ENCODE measurements at regions not wholly inside any gene's neighbourhood (a gene's known extent, or its start where the extent isn't known, plus 50 kb on each side); places are given as distances from the start of the nearest gene placed in this dataset.

DNA sequence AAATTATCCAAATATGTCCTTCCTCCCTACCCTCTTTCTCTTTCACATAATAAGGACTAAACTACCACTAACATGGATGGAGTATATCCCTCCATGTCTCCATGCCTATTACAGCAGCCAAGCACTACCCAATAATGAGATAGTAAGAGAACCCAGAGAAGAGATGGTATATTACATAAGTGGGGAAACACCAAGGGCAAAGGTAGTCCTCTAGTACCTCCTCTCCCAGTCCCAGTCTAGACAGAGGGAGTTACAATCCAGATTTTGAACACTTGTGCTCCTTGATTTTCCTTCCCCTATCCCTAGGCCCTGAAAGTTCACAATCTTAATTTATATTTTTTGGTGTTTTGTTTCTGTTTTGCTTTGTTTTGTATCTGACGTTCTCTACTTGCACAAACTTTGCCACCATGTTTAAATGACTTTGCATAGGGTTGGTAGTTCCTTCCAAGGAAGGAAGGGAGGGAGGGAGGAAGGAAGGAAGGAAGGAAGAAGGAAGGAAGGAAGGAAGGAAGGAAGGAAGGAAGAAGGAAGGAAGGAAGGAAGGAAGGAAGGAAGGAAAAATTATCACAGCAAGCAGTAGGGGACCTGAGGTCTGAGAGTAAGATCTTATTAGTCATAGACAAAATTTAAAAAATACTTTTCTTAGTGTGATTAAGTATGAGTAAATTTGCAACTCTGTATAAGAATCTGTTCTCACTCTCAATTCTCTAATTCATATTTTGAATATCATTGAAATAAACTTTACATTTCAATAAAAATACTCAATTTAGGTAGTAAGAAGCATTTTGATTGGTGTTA lies 521.9 kb downstream of the PTPRC start:
- DNase-seq (ENCODE audit: low read depth in 2 of 2): no peak

- no peak for DNase-seq (ENCODE audit: low read depth in 2 of 2)
Observed at GRCh38 chr1:199161319-199161680, 522.5 kb downstream of the PTPRC start.

DNA sequence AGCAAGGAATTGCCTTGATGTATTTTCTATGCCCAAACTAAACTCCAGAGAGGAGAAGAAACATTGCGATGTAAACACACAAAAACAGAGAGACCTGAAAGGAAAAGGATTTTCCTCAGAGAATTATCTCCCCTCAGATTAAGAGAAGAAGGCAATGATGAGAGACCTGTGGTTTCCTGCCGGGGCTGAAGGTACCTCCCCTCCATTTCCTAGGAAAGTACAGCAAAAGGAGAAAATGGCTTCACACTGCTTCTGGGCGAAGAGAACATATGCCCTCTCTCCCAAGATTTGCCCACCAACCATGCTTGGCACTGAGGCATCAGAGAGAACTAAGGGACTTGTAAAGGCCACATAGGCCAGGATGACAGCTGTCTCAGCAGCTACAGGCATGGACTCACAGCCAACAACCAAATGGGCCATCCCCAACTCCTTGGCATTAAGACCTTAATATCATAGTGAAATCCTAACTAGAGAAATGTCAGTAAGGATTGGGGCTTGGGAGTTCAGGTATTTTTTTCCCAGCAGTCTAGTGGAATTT lies 523.0 kb downstream of the PTPRC start:
- no peak for DNase-seq (ENCODE audit: low read depth in 2 of 2)

GRCh38 chr1:199163267-199163666 lies 524.4 kb downstream of the PTPRC start:
- DNase-seq (ENCODE audit: low read depth in 2 of 2): no peak

- DNase-seq (ENCODE audit: low read depth in 2 of 2): no peak
Observed at GRCh38 chr1:199163670-199164069, 524.8 kb downstream of the PTPRC start.

- DNase-seq (ENCODE audit: low read depth in 2 of 2): no peak
Observed at GRCh38 chr1:199167460-199167859, 528.6 kb downstream of the PTPRC start.

DNA sequence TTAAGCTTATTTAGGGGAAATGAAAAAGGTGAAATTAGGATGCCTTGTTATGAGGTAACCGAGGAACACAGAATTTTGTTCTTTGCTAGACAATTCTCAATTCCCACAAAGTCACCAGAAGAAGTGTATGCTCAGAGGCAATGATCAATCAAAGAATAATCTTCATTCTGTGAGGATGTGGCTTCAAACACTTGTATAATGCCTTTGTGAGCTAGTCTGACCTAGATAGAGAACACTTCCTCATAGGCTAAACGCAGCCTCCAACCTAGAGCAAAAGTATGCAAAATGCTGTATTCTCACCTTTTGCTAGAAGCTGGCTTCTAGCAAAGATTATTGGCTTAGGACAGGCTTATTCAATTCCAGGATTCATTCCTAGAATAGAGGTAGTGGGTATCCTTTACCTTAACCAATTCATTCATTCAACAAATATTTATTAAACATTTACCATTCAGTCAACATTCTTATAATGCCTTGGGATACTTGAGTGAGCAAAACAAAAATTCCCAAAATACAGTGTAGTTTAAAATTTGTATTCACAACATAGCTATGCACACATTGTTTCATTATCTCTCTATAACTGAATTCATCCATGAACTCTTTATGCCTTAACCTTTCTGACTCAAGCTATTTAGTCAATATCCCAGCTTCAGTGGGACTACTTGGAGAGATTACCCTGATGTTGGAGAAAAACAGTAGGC lies 530.2 kb downstream of the PTPRC start:
- no peak for DNase-seq (ENCODE audit: low read depth in 2 of 2)

DNA sequence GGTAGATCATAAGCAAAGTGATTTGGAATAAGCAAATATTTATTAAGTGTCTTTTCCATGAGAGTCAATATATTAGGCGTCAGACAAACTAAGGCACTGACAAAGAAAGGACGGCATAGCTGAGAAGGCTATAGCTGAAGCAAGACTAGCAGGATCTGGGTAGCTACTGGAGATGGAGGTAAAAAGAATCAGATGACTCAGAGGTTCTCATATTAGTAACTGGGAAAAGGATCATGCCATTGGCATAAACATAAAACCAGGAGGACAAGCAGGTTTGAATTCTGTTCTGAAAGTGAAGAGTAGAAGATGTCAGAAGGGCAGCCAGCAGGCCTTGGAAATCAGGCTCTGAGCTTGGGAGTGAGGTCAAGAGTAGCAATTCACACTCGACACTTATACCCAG lies 531.9 kb downstream of the PTPRC start:
- no peak for DNase-seq (ENCODE audit: low read depth in 2 of 2)

GRCh38 chr1:199172171-199173124 lies 533.6 kb downstream of the PTPRC start:
- DNase-seq (ENCODE audit: low read depth in 2 of 2): no peak

DNA sequence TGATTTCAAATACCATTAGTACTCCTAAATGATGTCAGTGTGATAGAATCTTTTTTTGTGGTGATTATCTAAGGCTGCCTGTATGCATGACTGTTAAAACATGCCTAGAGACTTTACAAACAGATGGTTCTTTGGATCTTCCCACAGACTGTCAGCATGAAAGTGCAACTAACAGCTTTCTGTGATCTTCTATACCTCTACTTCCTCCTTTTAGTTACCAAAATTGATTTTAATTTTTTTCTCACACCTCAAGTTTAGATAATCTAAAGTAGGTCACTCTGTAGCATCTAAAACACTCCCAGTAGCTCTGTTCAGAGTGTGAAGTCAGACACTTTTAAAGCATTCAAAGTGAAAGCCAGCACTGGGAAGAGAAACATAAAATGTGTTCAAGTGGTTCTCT lies 534.5 kb downstream of the PTPRC start:
- no peak for DNase-seq (ENCODE audit: low read depth in 2 of 2)

GRCh38 chr1:199174336-199174735 lies 535.5 kb downstream of the PTPRC start:
- no peak for DNase-seq (ENCODE audit: low read depth in 2 of 2)

DNA sequence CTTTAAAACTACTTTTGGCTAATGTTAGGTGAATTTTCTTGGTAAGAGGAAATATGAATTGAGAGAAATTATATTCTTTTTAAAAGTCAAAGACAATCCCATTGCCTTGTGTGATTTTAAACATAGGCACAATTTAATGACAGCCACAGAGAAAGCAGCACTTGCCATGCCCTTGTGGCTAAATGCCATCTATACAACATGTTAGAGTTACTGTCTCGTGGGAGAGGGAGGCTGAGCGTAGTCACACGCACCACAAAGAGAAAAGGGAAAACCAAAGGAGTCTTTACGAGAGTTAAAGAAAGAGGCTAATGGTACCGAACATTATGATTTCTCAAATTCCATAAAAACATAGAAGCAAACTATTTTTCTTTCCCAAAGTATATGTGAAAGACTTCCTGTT lies 537.9 kb downstream of the PTPRC start:
- DNase-seq (ENCODE audit: low read depth in 2 of 2): no peak

- no peak for DNase-seq (ENCODE audit: low read depth in 2 of 2)
Observed at GRCh38 chr1:199177241-199177640, 538.4 kb downstream of the PTPRC start.

- no peak for DNase-seq (ENCODE audit: low read depth in 2 of 2)
Observed at GRCh38 chr1:199178646-199179045, 539.8 kb downstream of the PTPRC start.

DNA sequence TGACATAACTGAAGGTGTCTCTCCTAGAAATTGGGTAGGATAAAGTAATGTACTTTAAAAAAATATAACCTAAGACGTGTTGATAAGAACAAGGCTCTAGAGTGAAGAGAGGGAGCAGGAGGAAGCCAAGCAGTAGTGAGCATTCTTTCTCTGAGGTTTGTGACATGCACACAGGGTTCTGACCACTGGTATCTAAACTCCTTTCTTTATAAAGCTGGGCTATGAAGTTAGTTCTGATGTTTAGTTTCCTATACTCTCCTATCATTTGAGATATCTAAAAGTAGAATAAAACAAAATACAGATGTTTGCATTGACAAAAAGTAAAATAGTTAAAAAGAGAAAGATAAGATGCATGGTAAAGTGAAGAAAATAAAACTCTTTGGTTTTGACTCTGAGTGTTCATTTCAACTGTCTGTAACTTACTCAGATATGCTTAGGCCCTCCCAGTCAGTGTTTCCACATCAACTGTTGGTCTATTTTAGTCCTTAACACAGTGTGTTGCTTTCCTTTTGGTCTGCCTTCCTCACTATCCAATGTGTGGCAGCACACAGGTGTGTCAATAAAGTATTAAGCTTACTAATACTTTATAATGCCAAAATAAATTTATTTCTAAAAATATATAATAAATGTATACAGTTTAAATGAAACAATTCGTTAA lies 543.5 kb downstream of the PTPRC start:
- no peak for DNase-seq (ENCODE audit: low read depth in 2 of 2)

- no peak for DNase-seq (ENCODE audit: low read depth in 2 of 2)
Observed at GRCh38 chr1:199184180-199184579, 545.3 kb downstream of the PTPRC start.

- DNase-seq (ENCODE audit: low read depth in 2 of 2): no peak
Observed at GRCh38 chr1:199194862-199195261, 556.0 kb downstream of the PTPRC start.

DNA sequence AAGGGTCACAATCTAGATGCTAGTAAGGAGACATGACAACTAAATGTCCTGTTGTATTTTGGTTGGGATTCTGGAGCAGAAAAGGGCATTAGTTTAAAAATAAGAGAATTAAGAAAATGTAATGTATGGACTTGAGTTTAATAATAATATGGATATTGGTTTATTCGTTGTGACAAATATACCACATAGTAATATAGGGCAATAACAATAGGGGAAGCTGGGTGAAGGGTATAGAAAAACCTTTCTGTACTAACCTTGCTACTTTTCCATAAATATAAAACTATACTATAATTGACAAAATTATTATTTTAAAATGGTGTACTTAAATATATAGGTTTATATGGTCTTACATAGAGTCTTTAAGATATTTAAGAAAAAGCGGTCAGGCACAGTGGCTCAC lies 558.9 kb downstream of the PTPRC start:
- no peak for DNase-seq (ENCODE audit: low read depth in 2 of 2)

DNA sequence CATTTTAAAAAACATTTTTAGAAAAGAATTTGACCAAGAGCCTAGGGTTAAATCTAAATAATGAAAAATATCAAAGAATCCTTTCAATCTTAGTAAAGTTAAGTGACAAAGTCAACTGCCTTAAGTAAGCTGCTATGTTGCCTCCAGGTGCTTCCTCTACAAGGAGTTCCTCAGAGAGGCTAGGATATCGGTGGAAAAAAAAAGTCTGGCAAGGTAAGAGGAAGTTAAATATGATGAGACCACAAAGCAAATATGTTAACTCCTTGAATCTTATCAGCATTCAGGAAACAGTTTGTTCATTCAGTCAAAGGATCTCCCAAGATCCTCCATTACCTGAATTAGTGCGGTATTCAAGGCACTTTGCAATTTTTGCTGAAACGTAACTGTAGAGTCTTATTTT lies 563.5 kb downstream of the PTPRC start:
- DNase-seq (ENCODE audit: low read depth in 2 of 2): no peak

GRCh38 chr1:199204231-199204630 lies 565.4 kb downstream of the PTPRC start:
- DNase-seq (ENCODE audit: low read depth in 2 of 2): no peak

DNA sequence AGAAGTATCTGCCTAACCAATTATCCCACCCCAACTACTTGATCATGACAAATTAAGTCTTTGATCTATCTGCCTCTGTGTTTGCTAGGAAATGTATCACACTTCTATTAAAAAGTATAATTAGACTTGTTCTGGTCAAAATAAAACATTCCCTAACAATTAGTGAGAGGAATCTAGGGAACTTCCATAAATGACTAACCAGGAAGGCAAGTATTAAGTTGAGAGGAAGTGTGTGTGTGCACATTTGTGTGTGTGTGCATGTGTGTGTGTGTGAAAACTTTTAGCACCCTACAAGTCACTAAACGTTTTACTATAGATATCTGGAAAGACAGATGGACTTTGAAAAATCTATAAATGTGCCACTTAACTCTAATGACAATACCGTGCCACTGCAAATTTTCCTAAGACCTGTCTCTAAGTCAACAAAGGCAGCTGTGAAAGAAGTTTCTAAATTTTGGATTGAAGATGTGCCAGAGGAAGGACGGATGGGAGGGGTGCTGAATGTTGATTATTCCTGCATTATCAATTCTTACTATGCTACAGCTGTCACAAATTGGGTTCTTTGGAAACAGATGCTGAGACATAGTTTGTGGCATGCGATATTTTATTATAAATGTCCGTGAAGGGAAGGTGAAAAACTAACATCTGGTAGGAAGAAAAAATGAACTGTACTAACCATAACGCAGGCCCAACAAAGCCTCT lies 567.1 kb downstream of the PTPRC start:
- DNase-seq (ENCODE audit: low read depth in 2 of 2): no peak
